Suprapubic skin (tissue), 4 donors: ENCODE measurements at regions not wholly inside any gene's neighbourhood (a gene's known extent, or its start where the extent isn't known, plus 50 kb on each side); places are given as distances from the start of the nearest gene placed in this dataset.

ENCODE experiments used
- DNase-seq, 2 donors: peaks; one replicate each; pipeline ENCODE4 v3.0.0-alpha.2; 2019; ENCODE audit warnings: low spot score in 2 of 2
- H3K27ac ChIP-seq: fragments of 200-600 bp; sonication (generic); one replicate; pipeline ENCODE4 v1.5.1; 2019
- H3K27me3 ChIP-seq: fragments of 200-600 bp; sonication (generic); one replicate; pipeline ENCODE4 v1.5.1; 2019
- H3K36me3 ChIP-seq: fragments of 200-600 bp; sonication (generic); one replicate; pipeline ENCODE4 v1.5.1; 2019
- H3K4me1 ChIP-seq: fragments of 200-600 bp; sonication (generic); one replicate; pipeline ENCODE4 v1.5.1; 2019
- H3K4me3 ChIP-seq: fragments of 200-600 bp; sonication (generic); one replicate; pipeline ENCODE4 v1.5.1; 2019; ENCODE audit warnings: mild to moderate bottlenecking
- H3K9me3 ChIP-seq: fragments of 200-600 bp; sonication (generic); one replicate; pipeline ENCODE4 v1.5.1; 2019
- CTCF ChIP-seq, 2 donors: fragments of 200-600 bp in 1 of 2; fragments of 450-650 bp in 1 of 2; sonication (generic) in 1 of 2; IDR thresholded peaks; one replicate each; pipeline ENCODE4 v1.5.1; 2016 to 2019; ENCODE audit warnings: antibody characterized with exemption in 2 of 2, mild to moderate bottlenecking in 1 of 2, moderate library complexity in 1 of 2
- EP300 ChIP-seq: sonication (generic); formaldehyde crosslinking; IDR thresholded peaks from one replicate; pipeline ENCODE4 v1.6.1; 2017; ENCODE audit warnings: antibody characterized with exemption
- POLR2A ChIP-seq, 2 donors: fragments of 450-650 bp; IDR thresholded peaks; one replicate each; pipeline ENCODE4 v1.6.1; 2017; ENCODE audit warnings: antibody characterized with exemption in 2 of 2, mild to moderate bottlenecking in 2 of 2, moderate library complexity in 2 of 2
- POLR2AphosphoS5 ChIP-seq, 3 donors: sonication (generic); formaldehyde crosslinking; IDR thresholded peaks; one replicate each; pipeline ENCODE4 v1.6.1; 2017; ENCODE audit warnings: antibody characterized with exemption in 3 of 3
- WGBS: methylation state at CpG from one replicate; pipeline ENCODE4 v1.1.5; 2018; 5-methylcytosine and 5-hydroxymethylcytosine counted together

DNA sequence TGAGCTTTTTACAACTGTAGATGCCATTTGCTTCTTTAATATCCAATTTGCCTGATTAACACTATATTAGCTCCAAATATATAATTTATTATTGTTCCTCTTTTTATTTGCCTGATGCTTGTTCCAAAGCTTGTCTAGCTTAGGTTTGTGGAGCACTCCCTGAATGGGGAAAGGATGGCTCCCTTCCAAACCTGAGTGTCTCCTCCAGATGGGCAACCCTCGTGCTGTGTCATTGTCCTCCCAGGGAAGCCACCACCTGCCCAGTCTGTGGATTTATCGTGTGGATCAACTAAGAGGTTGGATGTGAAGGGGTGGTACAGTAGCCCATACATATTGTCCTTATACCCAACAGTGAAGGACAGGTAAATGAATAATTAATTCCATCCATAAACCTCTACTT, 404.9 kb downstream of the CDK5RAP2 start:
- H3K9me3 ChIP-seq: no peaks in the 10 kb centered on the region
- H3K27me3 ChIP-seq: no peaks in the 10 kb centered on the region
- WGBS: 70% methylated on average over 2 of the region's 2 CpGs
- TF ChIP-seq POLR2A (IDR thresholded peaks at IDR 0.05) (no peak), POLR2AphosphoS5 (IDR thresholded peaks at IDR 0.05) (no peak)
- DNase-seq: no peak
- H3K4me3 ChIP-seq: no peak overlapping the region
- no peaks in the 10 kb centered on the region for H3K4me1 ChIP-seq
- no peaks in the 10 kb centered on the region for H3K36me3 ChIP-seq
- H3K27ac ChIP-seq: no peak overlapping the region

DNA sequence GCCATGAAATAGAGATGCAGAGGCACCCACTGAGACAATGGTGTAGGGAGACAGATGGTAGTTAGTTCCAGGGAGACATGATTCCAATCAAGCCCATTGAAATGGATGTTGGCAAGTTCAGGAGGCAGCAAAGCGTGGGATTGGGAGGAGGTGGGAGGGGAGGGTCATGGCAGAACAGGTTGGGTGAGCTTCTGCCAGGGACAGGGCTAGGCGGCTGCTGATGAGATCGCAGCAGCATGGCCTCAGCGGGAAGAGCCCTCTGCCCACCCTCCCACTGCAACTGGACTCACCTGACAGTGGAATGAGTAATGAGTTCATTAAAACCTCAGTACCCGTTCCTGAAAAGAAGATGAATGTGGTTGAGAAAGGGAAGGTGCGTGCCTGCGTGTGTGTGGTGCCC, 418.2 kb downstream of the CDK5RAP2 start:
- H3K27ac ChIP-seq: no peak overlapping the region
- no peaks in the 10 kb centered on the region for H3K9me3 ChIP-seq
- no peaks in the 10 kb centered on the region for H3K27me3 ChIP-seq
- H3K4me3 ChIP-seq: no peak overlapping the region
- DNase-seq: no peak
- no peak for TF ChIP-seq EP300
- no peak for TF ChIP-seq CTCF (IDR thresholded peaks at IDR 0.05)
- TF ChIP-seq POLR2A (IDR thresholded peaks at IDR 0.05): no peak
- no peak for TF ChIP-seq POLR2AphosphoS5 (IDR thresholded peaks at IDR 0.05)
- H3K36me3 ChIP-seq: no peaks in the 10 kb centered on the region
- WGBS: 51% methylated on average over 7 of the region's 7 CpGs
- H3K4me1 ChIP-seq: no peaks in the 10 kb centered on the region

DNA sequence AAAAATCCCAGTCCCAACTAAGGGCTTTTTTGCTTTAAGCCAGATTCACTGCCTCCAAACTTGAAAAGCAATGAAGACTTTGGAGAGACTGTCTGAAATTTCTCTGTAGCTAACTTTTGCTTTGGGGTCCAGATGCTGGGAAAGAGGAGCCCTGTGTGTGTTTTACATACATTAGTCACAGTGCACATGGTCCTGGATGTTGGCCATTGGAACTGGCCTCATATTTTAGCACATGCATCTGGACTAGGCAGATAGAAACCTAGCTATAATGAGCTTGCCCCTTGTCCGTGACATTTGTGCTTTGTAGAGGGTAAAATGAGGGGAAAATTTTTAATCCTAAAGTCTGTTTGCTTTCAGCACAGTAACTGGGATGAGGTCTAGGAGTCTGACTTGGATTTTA, 421.7 kb downstream of the CDK5RAP2 start:
- H3K4me1 ChIP-seq: no peaks in the 10 kb centered on the region
- no peaks in the 10 kb centered on the region for H3K36me3 ChIP-seq
- H3K9me3 ChIP-seq: no peaks in the 10 kb centered on the region
- no peak overlapping the region for H3K27ac ChIP-seq
- TF ChIP-seq CTCF (IDR thresholded peaks at IDR 0.05) (no peak), POLR2A (IDR thresholded peaks at IDR 0.05) (no peak), POLR2AphosphoS5 (IDR thresholded peaks at IDR 0.05) (no peak), EP300 (no peak)
- no peaks in the 10 kb centered on the region for H3K27me3 ChIP-seq
- WGBS: 71% methylated on average over 1 of the region's 1 CpG
- no peak for DNase-seq
- H3K4me3 ChIP-seq: no peak overlapping the region

GRCh38 chr9:120156376-120156775, 423.6 kb downstream of the CDK5RAP2 start:
- TF ChIP-seq POLR2A (IDR thresholded peaks at IDR 0.05) (no peak), CTCF (IDR thresholded peaks at IDR 0.05) (no peak), EP300 (no peak), POLR2AphosphoS5 (IDR thresholded peaks at IDR 0.05) (no peak)
- WGBS: 78% methylated on average over 7 of the region's 8 CpGs
- no peak for DNase-seq
- H3K9me3 ChIP-seq: no peaks in the 10 kb centered on the region
- H3K4me1 ChIP-seq: no peaks in the 10 kb centered on the region
- H3K27ac ChIP-seq: no peak overlapping the region
- H3K4me3 ChIP-seq: no peak overlapping the region
- no peaks in the 10 kb centered on the region for H3K27me3 ChIP-seq
- no peaks in the 10 kb centered on the region for H3K36me3 ChIP-seq

GRCh38 chr9:120153258-120153657, 426.7 kb downstream of the CDK5RAP2 start:
- no peak overlapping the region for H3K4me3 ChIP-seq
- no peak overlapping the region for H3K27ac ChIP-seq
- 88% methylated on average over 1 of the region's 1 CpG for WGBS
- no peaks in the 10 kb centered on the region for H3K4me1 ChIP-seq
- H3K27me3 ChIP-seq: no peaks in the 10 kb centered on the region
- DNase-seq: no peak
- TF ChIP-seq POLR2A (IDR thresholded peaks at IDR 0.05) (no peak), CTCF (IDR thresholded peaks at IDR 0.05) (no peak), POLR2AphosphoS5 (IDR thresholded peaks at IDR 0.05) (no peak), EP300 (no peak)
- H3K9me3 ChIP-seq: no peaks in the 10 kb centered on the region
- H3K36me3 ChIP-seq: no peaks in the 10 kb centered on the region

- H3K27me3 ChIP-seq: no peaks in the 10 kb centered on the region
- H3K36me3 ChIP-seq: no peaks in the 10 kb centered on the region
- H3K27ac ChIP-seq: no peak overlapping the region
- WGBS: 62% methylated on average over 3 of the region's 4 CpGs
- H3K4me1 ChIP-seq: no peaks in the 10 kb centered on the region
- no peak for DNase-seq
- TF ChIP-seq POLR2A (IDR thresholded peaks at IDR 0.05): no peak
- TF ChIP-seq CTCF (IDR thresholded peaks at IDR 0.05): no peak
- no peak for TF ChIP-seq POLR2AphosphoS5 (IDR thresholded peaks at IDR 0.05)
- no peak for TF ChIP-seq EP300
- H3K9me3 ChIP-seq: no peaks in the 10 kb centered on the region
- no peak overlapping the region for H3K4me3 ChIP-seq
These were observed 427.7 kb downstream of the CDK5RAP2 start for GRCh38 chr9:120152295-120152694.
